NCI-H2029 treated with DMSO at 0.1 percent for 48 hours (cell line): ENCODE measurements at regions not wholly inside any gene's neighbourhood (a gene's known extent, or its start where the extent isn't known, plus 50 kb on each side); places are given as distances from the start of the nearest gene placed in this dataset.
"Not testable (repeated sequence)": the region's sequence is repeated elsewhere in the genome, so short reads cannot be mapped to it uniquely, and the experiment has no call there.

Experiments
- DNase-seq: peaks from one replicate; lab custom pipeline; 2025; lab: John Stamatoyannopoulos, UW

- not testable (repeated sequence) for DNase-seq
Measured at GRCh38 chr6:106723419-106723818, 94.0 kb downstream of the QRSL1 start.

GRCh38 chr6:106721189-106721588, 91.8 kb downstream of the QRSL1 start:
- DNase-seq = not testable (repeated sequence)
